GM12874 (cell line): ENCODE measurements at regions not wholly inside any gene's neighbourhood (a gene's known extent, or its start where the extent isn't known, plus 50 kb on each side); places are given as distances from the start of the nearest gene placed in this dataset.

Source experiments
- TF ChIP-seq, protein P1 (sequence below): IDR thresholded peaks from 2 replicates; pipeline ENCODE4 v1.5.1; 2011; ENCODE audit warnings: low read depth, mild to moderate bottlenecking, control low read depth, low read length, moderate library complexity; ENCODE audit not compliant: insufficient read depth

GRCh38 chr1:60448850-60449249 lies 375.3 kb upstream of the C1orf87 start:
- TF ChIP-seq, protein P1, sequence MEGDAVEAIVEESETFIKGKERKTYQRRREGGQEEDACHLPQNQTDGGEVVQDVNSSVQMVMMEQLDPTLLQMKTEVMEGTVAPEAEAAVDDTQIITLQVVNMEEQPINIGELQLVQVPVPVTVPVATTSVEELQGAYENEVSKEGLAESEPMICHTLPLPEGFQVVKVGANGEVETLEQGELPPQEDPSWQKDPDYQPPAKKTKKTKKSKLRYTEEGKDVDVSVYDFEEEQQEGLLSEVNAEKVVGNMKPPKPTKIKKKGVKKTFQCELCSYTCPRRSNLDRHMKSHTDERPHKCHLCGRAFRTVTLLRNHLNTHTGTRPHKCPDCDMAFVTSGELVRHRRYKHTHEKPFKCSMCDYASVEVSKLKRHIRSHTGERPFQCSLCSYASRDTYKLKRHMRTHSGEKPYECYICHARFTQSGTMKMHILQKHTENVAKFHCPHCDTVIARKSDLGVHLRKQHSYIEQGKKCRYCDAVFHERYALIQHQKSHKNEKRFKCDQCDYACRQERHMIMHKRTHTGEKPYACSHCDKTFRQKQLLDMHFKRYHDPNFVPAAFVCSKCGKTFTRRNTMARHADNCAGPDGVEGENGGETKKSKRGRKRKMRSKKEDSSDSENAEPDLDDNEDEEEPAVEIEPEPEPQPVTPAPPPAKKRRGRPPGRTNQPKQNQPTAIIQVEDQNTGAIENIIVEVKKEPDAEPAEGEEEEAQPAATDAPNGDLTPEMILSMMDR, result no peak

GRCh38 chr1:60444680-60445079 lies 371.1 kb upstream of the C1orf87 start:
- TF ChIP-seq, protein P1, result no peak

- TF ChIP-seq, protein P1, result no peak
These were observed 362.6 kb upstream of the C1orf87 start for GRCh38 chr1:60436186-60436585.

- TF ChIP-seq, protein P1, result no peak
These were observed 358.0 kb upstream of the C1orf87 start for GRCh38 chr1:60431593-60431992.

DNA sequence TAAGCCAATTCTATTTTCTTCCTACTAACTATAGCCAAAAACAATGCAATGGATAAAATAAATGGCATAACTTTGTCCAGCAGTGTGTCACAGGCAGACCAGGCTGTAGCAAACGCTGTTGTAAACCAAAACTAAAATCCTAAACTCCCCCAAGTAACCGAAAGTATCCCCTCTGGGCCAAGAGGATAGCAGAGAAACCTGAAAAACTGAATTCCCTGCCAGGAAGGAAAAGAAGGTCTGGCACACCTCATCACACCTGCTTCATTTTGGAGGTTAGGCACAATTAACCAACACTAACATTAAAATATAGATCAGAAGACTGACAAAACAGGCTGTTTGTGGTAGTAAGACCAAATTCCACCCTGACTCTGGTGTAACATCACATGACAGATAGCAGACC lies 356.8 kb upstream of the C1orf87 start:
- TF ChIP-seq, protein P1, result no peak

DNA sequence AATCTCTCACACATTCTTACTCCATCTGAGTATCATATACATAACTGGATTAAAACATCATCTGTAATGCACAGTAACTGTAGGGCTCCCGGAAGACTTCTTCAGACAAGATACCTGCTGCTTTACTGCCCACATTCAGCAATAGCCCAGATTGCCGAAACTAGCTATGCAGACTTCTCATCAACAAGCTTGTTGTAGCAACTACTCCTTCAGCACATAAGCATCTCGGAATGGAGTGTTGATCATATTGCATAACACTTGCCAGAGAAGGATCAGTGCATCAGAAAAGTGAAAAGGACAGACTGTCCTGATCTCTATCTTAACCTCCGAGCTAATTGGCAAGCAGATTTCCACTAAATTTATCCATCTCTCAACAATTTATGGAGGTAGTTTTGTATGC lies 354.6 kb upstream of the C1orf87 start:
- TF ChIP-seq, protein P1, result no peak

DNA sequence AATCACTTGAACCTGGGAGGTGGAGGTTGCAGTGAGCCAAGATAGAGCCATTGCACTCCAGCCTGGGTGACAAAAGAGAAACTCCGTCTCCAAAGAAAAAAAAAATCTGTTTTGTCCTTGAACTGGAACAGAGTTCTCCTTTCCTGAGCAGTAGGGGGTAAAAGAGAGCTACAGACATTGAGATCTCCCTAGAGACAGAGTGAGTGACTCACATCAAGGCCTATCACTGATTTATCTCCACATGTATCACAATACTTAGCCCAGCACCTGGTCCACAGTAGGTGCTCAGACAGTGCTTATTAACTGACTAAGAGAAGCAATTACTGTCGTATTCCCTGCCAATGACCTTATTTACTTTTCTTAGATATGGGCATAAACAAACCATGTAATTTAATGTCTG lies 354.1 kb upstream of the C1orf87 start:
- TF ChIP-seq, protein P1, result no peak

GRCh38 chr1:60427194-60427593 lies 353.6 kb upstream of the C1orf87 start:
- TF ChIP-seq, protein P1, result no peak
